Heart left ventricle (tissue), 13 donors: ENCODE measurements at regions not wholly inside any gene's neighbourhood (a gene's known extent, or its start where the extent isn't known, plus 50 kb on each side); places are given as distances from the start of the nearest gene placed in this dataset.

Experiments
- CTCF ChIP-seq, 12 donors: fragments of 200-600 bp; sonication (generic) in 4 of 12; IDR thresholded peaks; one replicate each; pipeline versions ENCODE4 v1.5.0 to v1.8.0; 2018 to 2022; ENCODE audit warnings: antibody characterized with exemption in 12 of 12, mild to moderate bottlenecking in 5 of 12
- POLR2A ChIP-seq, 2 donors: fragments of 450-650 bp; IDR thresholded peaks; one replicate each; pipeline ENCODE4 v1.6.1; 2017; ENCODE audit warnings: antibody characterized with exemption in 2 of 2, mild to moderate bottlenecking in 2 of 2, moderate library complexity in 2 of 2
- donor health status: ischemic (EF 13 %, LVEDD 7.1; RV severe dilation, severe dysfunction).
- donor health status: DM: no; HTN: yes; CAD: no.
- donor health status: DM: no; HTN: no; CAD: no.
- donor health status: ischemic (EF 25% LVEDD 6.9; RV normal size, moderate dysfunction).
- donor health status: ischemic (EF 25% LVEDD 5.7; RV mildly dilated, moderate dysfunction).
- donor health status: ischemic (EF 35%, LVEDD 5.7; RV mildly dilated, moderate dysfunction).
- donor health status: nonischemic (EF 11% LVEDD 7.7; RV severe dilation, severe dysfunction).
- donor health status: DM: yes; HTN: yes; CAD: no.
- donor health status: PGD.
- donor health status: ischemic (EF 29% LVEDD 5.4; RV normal size, mild dysfunction).
- donor health status: nonischemic (EF 23%, LVEDD 6.1; RV moderate dilation, normal function).

GRCh38 chr7:57328457-57328856, 121.5 kb upstream of the ZNF716 start:
- TF ChIP-seq CTCF (IDR thresholded peaks at IDR 0.05), result peak in 6 of 12 donors; percentile 12 to 47 (median 24)
- no peak for TF ChIP-seq POLR2A (IDR thresholded peaks at IDR 0.05)
